Ishikawa (cell line): ENCODE measurements at regions not wholly inside any gene's neighbourhood (a gene's known extent, or its start where the extent isn't known, plus 50 kb on each side); places are given as distances from the start of the nearest gene placed in this dataset.

Experiments
- CEBPB ChIP-seq: IDR thresholded peaks from 2 replicates; pipeline ENCODE4 v1.6.1; 2012
- CREB1 ChIP-seq: IDR thresholded peaks from 2 replicates; pipeline ENCODE4 v1.6.1; 2012; ENCODE audit warnings: low read depth
- EGR1 ChIP-seq: IDR thresholded peaks from 2 replicates; pipeline ENCODE4 v1.6.1; 2012
- EP300 ChIP-seq: IDR thresholded peaks from 2 replicates; pipeline ENCODE4 v1.6.1; 2012; ENCODE audit warnings: borderline replicate concordance
- FOXM1 ChIP-seq: IDR thresholded peaks from 2 replicates; pipeline ENCODE4 v1.6.1; 2012; ENCODE audit warnings: low read depth, borderline replicate concordance
- MAX ChIP-seq: IDR thresholded peaks from 2 replicates; pipeline ENCODE4 v1.6.1; 2012
- NFIC ChIP-seq: IDR thresholded peaks from 2 replicates; pipeline ENCODE4 v1.6.1; 2012
- RAD21 ChIP-seq: IDR thresholded peaks from 2 replicates; pipeline ENCODE4 v1.6.1; 2012; ENCODE audit warnings: low read depth
- REST ChIP-seq: IDR thresholded peaks from 2 replicates; pipeline ENCODE4 v1.6.1; 2012; ENCODE audit warnings: low read depth, mild to moderate bottlenecking
- TAF1 ChIP-seq: IDR thresholded peaks from 2 replicates; pipeline ENCODE4 v1.6.1; 2012; ENCODE audit warnings: low read depth, mild to moderate bottlenecking
- TCF12 ChIP-seq: IDR thresholded peaks from 2 replicates; pipeline ENCODE4 v1.6.1; 2012; ENCODE audit warnings: low read depth
- TEAD4 ChIP-seq: IDR thresholded peaks from 2 replicates; pipeline ENCODE4 v1.6.1; 2012
- USF1 ChIP-seq: IDR thresholded peaks from 2 replicates; pipeline ENCODE4 v1.6.1; 2012
- YY1 ChIP-seq: IDR thresholded peaks from 2 replicates; pipeline ENCODE4 v1.6.1; 2012; ENCODE audit warnings: low read depth
- ZBTB7A ChIP-seq: IDR thresholded peaks from 2 replicates; pipeline ENCODE4 v1.6.1; 2012; ENCODE audit warnings: low read depth

GRCh38 chr15:81785181-81785580, 260.6 kb downstream of the MEX3B start:
- no peak for TF ChIP-seq NFIC
- no peak for TF ChIP-seq TCF12
- no peak for TF ChIP-seq TEAD4
- TF ChIP-seq USF1: no peak
- no peak for TF ChIP-seq MAX
- TF ChIP-seq RAD21: no peak
- TF ChIP-seq TAF1: no peak
- TF ChIP-seq CREB1: no peak
- TF ChIP-seq ZBTB7A: no peak
- no peak for TF ChIP-seq EP300
- TF ChIP-seq FOXM1: no peak
- no peak for TF ChIP-seq YY1
- TF ChIP-seq CEBPB: no peak
- no peak for TF ChIP-seq EGR1

- TF ChIP-seq EP300 (no peak), ZBTB7A (no peak), CEBPB (no peak), RAD21 (no peak), TCF12 (no peak), REST (no peak), TAF1 (no peak), MAX (no peak), CREB1 (no peak), EGR1 (no peak), YY1 (no peak), USF1 (no peak), FOXM1 (no peak), NFIC (no peak)
Measured at GRCh38 chr15:81784751-81785150, 261.1 kb downstream of the MEX3B start.

- TF ChIP-seq REST: no peak
Measured at GRCh38 chr15:81783586-81783985, 262.2 kb downstream of the MEX3B start.

- TF ChIP-seq USF1 (no peak), REST (no peak), TEAD4 (no peak), TCF12 (no peak), ZBTB7A (no peak), EGR1 (no peak), EP300 (no peak), CREB1 (no peak), NFIC (no peak), YY1 (no peak), MAX (no peak), RAD21 (no peak), CEBPB (no peak), FOXM1 (no peak), TAF1 (no peak)
Measured at GRCh38 chr15:81783076-81783475, 262.7 kb downstream of the MEX3B start.
